ENCODE measurements at regions not wholly inside any gene's neighbourhood (a gene's known extent, or its start where the extent isn't known, plus 50 kb on each side); places are given as distances from the start of the nearest gene placed in this dataset.
"Not testable (repeated sequence)": the region's sequence is repeated elsewhere in the genome, so short reads cannot be mapped to it uniquely, and the experiment has no call there.

DNA sequence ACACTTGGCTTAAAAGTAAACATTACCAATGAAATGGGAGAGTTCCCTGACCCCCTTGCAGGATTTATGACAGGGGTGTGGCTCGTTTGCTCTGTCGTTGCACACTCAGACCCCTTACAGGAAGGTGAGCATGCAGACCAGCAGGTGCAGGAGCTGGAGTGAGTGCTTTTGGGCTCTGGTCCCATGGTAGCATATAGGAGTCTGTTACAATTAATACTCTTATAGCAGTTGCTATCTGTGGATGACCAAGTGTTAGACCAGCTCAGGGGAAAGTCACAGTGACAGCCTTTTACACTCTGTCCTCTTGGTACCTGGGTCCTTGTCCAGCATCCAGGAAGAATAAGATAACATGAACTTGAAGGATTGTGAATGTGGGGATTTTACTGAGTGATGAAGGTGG is 1177.5 kb downstream of the NSUN3 start:
- CTCF ChIA-PET: no interaction called here
- Histone ChIP-seq H3K36me3 (ENCODE audit: control insufficient read depth in 2 of 2, insufficient read depth in 1 of 2, low read length in 2 of 2) (no peaks in the 10 kb centered on the region), H3K27ac (ENCODE audit: extremely low read depth, low read depth, low read length) (no peak overlapping the region), H3K4me3 (ENCODE audit: low read depth, low read length) (no peak overlapping the region), H3K4me1 (ENCODE audit: control insufficient read depth, insufficient read depth, low read length) (no peaks in the 10 kb centered on the region), H3K9me3 (ENCODE audit: control insufficient read depth, insufficient read depth, low read depth, low read length) (no peaks in the 10 kb centered on the region)
- TF ChIP-seq REPIN1 (tag by site-specific recombination; IDR thresholded peaks at IDR 0.05; ENCODE audit: low read depth) (no peak), ZNF600 (tag by site-specific recombination; IDR thresholded peaks at IDR 0.05) (no peak), ZBTB21 (tag by site-specific recombination; IDR thresholded peaks at IDR 0.05) (no peak), ZNF623 (tag by site-specific recombination; IDR thresholded peaks at IDR 0.05) (no peak), HIC1 (tag by site-specific recombination; IDR thresholded peaks at IDR 0.05) (no peak), WT1 (tag by site-specific recombination; IDR thresholded peaks at IDR 0.05) (no peak), ZNF157 (tag by site-specific recombination; IDR thresholded peaks at IDR 0.05) (no peak), ZNF133 (tag by site-specific recombination; IDR thresholded peaks at IDR 0.05) (no peak), KLF1 (tag by site-specific recombination; IDR thresholded peaks at IDR 0.05) (no peak), ZNF624 (tag by site-specific recombination; IDR thresholded peaks at IDR 0.05) (no peak), ZBTB1 (tag by site-specific recombination; IDR thresholded peaks at IDR 0.05) (no peak), ZNF701 (tag by site-specific recombination; IDR thresholded peaks at IDR 0.05) (no peak), ZNF837 (tag by site-specific recombination; IDR thresholded peaks at IDR 0.05) (no peak), YY2 (tag by site-specific recombination; IDR thresholded peaks at IDR 0.05) (no peak)
- TF ChIP-seq, protein P1, sequence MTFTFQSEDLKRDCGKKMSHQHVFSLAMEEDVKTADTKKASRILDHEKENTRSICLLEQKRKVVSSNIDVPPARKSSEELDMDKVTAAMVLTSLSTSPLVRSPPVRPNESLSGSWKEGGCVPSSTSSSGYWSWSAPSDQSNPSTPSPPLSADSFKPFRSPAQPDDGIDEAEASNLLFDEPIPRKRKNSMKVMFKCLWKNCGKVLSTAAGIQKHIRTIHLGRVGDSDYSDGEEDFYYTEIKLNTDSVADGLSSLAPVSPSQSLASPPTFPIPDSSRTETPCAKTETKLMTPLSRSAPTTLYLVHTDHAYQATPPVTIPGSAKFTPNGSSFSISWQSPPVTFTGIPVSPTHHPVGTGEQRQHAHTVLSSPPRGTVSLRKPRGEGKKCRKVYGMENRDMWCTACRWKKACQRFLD (tag by site-specific recombination; IDR thresholded peaks at IDR 0.05): no peak
- TF ChIP-seq, protein P2, sequence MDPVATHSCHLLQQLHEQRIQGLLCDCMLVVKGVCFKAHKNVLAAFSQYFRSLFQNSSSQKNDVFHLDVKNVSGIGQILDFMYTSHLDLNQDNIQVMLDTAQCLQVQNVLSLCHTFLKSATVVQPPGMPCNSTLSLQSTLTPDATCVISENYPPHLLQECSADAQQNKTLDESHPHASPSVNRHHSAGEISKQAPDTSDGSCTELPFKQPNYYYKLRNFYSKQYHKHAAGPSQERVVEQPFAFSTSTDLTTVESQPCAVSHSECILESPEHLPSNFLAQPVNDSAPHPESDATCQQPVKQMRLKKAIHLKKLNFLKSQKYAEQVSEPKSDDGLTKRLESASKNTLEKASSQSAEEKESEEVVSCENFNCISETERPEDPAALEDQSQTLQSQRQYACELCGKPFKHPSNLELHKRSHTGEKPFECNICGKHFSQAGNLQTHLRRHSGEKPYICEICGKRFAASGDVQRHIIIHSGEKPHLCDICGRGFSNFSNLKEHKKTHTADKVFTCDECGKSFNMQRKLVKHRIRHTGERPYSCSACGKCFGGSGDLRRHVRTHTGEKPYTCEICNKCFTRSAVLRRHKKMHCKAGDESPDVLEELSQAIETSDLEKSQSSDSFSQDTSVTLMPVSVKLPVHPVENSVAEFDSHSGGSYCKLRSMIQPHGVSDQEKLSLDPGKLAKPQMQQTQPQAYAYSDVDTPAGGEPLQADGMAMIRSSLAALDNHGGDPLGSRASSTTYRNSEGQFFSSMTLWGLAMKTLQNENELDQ (tag by site-specific recombination; IDR thresholded peaks at IDR 0.05; ENCODE audit: low read depth): no peak
- TF ChIP-seq, protein P3, sequence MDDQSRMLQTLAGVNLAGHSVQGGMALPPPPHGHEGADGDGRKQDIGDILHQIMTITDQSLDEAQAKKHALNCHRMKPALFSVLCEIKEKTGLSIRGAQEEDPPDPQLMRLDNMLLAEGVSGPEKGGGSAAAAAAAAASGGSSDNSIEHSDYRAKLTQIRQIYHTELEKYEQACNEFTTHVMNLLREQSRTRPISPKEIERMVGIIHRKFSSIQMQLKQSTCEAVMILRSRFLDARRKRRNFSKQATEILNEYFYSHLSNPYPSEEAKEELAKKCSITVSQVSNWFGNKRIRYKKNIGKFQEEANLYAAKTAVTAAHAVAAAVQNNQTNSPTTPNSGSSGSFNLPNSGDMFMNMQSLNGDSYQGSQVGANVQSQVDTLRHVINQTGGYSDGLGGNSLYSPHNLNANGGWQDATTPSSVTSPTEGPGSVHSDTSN (CRISPR knock-in tag; IDR thresholded peaks at IDR 0.05): no peak
- POLR2A ChIA-PET: no interaction called here

DNA sequence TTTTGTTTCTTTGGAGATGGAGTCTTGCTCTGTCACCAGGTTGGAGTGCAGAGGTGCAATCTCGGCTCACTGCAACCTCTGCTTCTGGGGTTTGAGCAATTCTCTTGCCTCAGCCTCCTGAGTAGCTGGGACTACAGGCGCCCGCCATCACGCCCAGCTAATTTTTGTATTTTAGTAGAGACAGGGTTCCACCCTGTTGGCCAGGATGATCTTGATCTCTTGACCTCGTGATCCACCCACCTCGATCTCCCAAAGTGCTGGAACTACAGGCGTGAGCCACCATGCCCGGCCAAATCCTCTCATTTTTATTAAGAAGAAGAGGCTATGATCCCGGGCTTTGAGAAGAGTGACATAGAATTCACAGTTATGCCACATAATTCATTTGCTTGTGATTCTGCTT is 1178.4 kb downstream of the NSUN3 start:
- H3K36me3 ChIP-seq (ENCODE audit: control insufficient read depth in 2 of 2, insufficient read depth in 1 of 2, low read length in 2 of 2); H3K9me3 ChIP-seq (ENCODE audit: control insufficient read depth, insufficient read depth, low read depth, low read length); H3K27ac ChIP-seq (ENCODE audit: extremely low read depth, low read depth, low read length); H3K4me1 ChIP-seq (ENCODE audit: control insufficient read depth, insufficient read depth, low read length); H3K4me3 ChIP-seq (ENCODE audit: low read depth, low read length); POLR2A ChIA-PET; CTCF ChIA-PET: not testable (repeated sequence)

- Histone ChIP-seq H3K36me3 (ENCODE audit: control insufficient read depth in 2 of 2, insufficient read depth in 1 of 2, low read length in 2 of 2) (no peaks in the 10 kb centered on the region), H3K27ac (ENCODE audit: extremely low read depth, low read depth, low read length) (no peak overlapping the region), H3K9me3 (ENCODE audit: control insufficient read depth, insufficient read depth, low read depth, low read length) (no peaks in the 10 kb centered on the region), H3K4me1 (ENCODE audit: control insufficient read depth, insufficient read depth, low read length) (no peaks in the 10 kb centered on the region), H3K4me3 (ENCODE audit: low read depth, low read length) (no peak overlapping the region)
- ChIA-PET POLR2A (no interaction called here), CTCF (no interaction called here)
- no peak for TF ChIP-seq ZNF610 (tag by site-specific recombination; IDR thresholded peaks at IDR 0.05; ENCODE audit: borderline replicate concordance)
- no peak for TF ChIP-seq ZNF155 (tag by site-specific recombination; IDR thresholded peaks at IDR 0.05)
- no peak for TF ChIP-seq ZNF2 (tag by site-specific recombination; IDR thresholded peaks at IDR 0.05)
- TF ChIP-seq ZNF548 (tag by site-specific recombination; IDR thresholded peaks at IDR 0.05): no peak
Measured at GRCh38 chr3:95246413-95246812, 1183.6 kb downstream of the NSUN3 start.

All from HEK293 (cell line).